HepG2 (cell line): ENCODE measurements at regions not wholly inside any gene's neighbourhood (a gene's known extent, or its start where the extent isn't known, plus 50 kb on each side); places are given as distances from the start of the nearest gene placed in this dataset.

ENCODE experiments used
- ATAC-seq: fragments of 200-7000 bp; cut with Tn5 transposase; 3 replicates; pipeline ENCODE4 v1.9.1; 2020; ENCODE audit warnings: mild to moderate bottlenecking, moderate library complexity
- BruUV-seq: library from RNA; stranded (reverse); fragments of 400-500 nt; replicated peaks from 2 replicates; lab custom pipeline; 2021; lab: Mats Ljungman, UMichigan
- CTCF ChIA-PET: fragments of 300-600 bp; formaldehyde crosslinking; extraction: SDS; loops from one replicate; lab custom pipeline; 2021; ENCODE audit warnings: low total read pairs, inconsistent platforms, low intra/inter-chr PET ratio; lab: Yijun Ruan, JAX
- POLR2A ChIA-PET: fragments of 350-600 bp; sonication (Branson Sonifier 250); formaldehyde crosslinking; loops from one replicate; lab custom pipeline; 2020; ENCODE audit warnings: antibody characterized with exemption, inconsistent platforms; lab: Yijun Ruan, JAX
- DNase-seq: peaks from one replicate; pipeline ENCODE4 v3.0.0-alpha.2; 2015; ENCODE audit warnings: low spot score
- FAIRE-seq: peaks from 3 replicates; lab custom pipeline; 2011; peaks lifted over from hg19 to GRCh38; lab: Jason Lieb, UNC
- H2AFZ ChIP-seq: one replicate; pipeline ENCODE4 v1.6.1; 2011; ENCODE audit warnings: low read length, inconsistent platforms
- H3K27ac ChIP-seq: fragments of 300-600 bp; 3 replicates; pipeline ENCODE4 v1.8.0; 2011; ENCODE audit warnings: mixed run types, mild to moderate bottlenecking, mixed read lengths, low read length, inconsistent platforms; ENCODE audit not compliant: insufficient read depth; ENCODE audit errors: extremely low read length
- H3K27me3 ChIP-seq, 2 experiments: fragments of 200-600 bp in 1 of 2; 2 replicates in 1 of 2; 3 replicates in 1 of 2; pipeline versions ENCODE4 v1.6.0 to v1.8.0; 2011; ENCODE audit warnings: low read length in 2 of 2, mild to moderate bottlenecking in 2 of 2, moderate library complexity in 2 of 2, inconsistent platforms in 1 of 2; ENCODE audit not compliant: insufficient read depth in 2 of 2, control insufficient read depth in 1 of 2
- H3K36me3 ChIP-seq, 2 experiments: fragments of 200-600 bp in 1 of 2; replicated peaks in 1 of 2; 2 replicates in 1 of 2; 3 replicates in 1 of 2; pipeline versions ENCODE4 v1.5.1 to v1.8.0; 2011; ENCODE audit warnings: low read length in 2 of 2, inconsistent platforms in 1 of 2; ENCODE audit not compliant: insufficient read depth in 2 of 2, control insufficient read depth in 1 of 2
- H3K4me1 ChIP-seq: 2 replicates; pipeline ENCODE4 v1.5.1; 2012; ENCODE audit warnings: low read length, inconsistent platforms; ENCODE audit not compliant: insufficient read depth
- H3K4me2 ChIP-seq: 2 replicates; pipeline ENCODE4 v1.6.0; 2011; ENCODE audit warnings: low read depth, low read length, inconsistent platforms
- H3K4me3 ChIP-seq, 3 experiments: fragments of 200-600 bp in 1 of 3; sonication (generic), shearing (Covaris generic) in 1 of 3; replicated peaks in 1 of 3; 2 replicates each; pipeline ENCODE4 v1.5.1; 2011 to 2016; ENCODE audit warnings: low read length in 3 of 3, inconsistent platforms in 2 of 3, low read depth in 2 of 3, mild to moderate bottlenecking in 2 of 3, control low read depth in 1 of 3, mixed read lengths in 1 of 3; ENCODE audit not compliant: insufficient read depth in 1 of 3
- H3K79me2 ChIP-seq: one replicate; pipeline ENCODE4 v1.6.1; 2011; ENCODE audit warnings: low read length, inconsistent platforms; ENCODE audit not compliant: insufficient read depth
- H3K9ac ChIP-seq: 2 replicates; pipeline ENCODE4 v1.6.0; 2011; ENCODE audit warnings: mild to moderate bottlenecking, low read depth, low read length, inconsistent platforms; ENCODE audit not compliant: insufficient read depth
- H3K9me3 ChIP-seq: 2 replicates; pipeline ENCODE4 v1.5.1; 2012; ENCODE audit warnings: mild to moderate bottlenecking, low read length
- H4K20me1 ChIP-seq: 2 replicates; pipeline ENCODE4 v1.6.0; 2011; ENCODE audit warnings: inconsistent platforms, mild to moderate bottlenecking, low read length, moderate library complexity; ENCODE audit not compliant: insufficient read depth
- HMGA1 ChIP-seq: sonication (generic); formaldehyde crosslinking; conservative IDR thresholded peaks from 2 replicates; pipeline ENCODE4 v1.4.0; 2020; ENCODE audit warnings: missing genetic modification reagents
- POLR2AphosphoS2 ChIP-seq: IDR thresholded peaks from 2 replicates; pipeline ENCODE4 v1.6.1; 2011; ENCODE audit warnings: low read depth, low read length, improper control_type of control experiment
- SKI ChIP-seq: fragments of 450-650 bp; IDR thresholded peaks from one replicate; pipeline ENCODE4 v1.6.1; 2018; ENCODE audit warnings: mild to moderate bottlenecking; ENCODE audit not compliant: partially characterized antibody
- SMAD1 ChIP-seq: sonication (generic); formaldehyde crosslinking; IDR thresholded peaks from 2 replicates; pipeline ENCODE4 v1.4.0; 2020; ENCODE audit warnings: missing genetic modification reagents, low read depth, mild to moderate bottlenecking, borderline replicate concordance
- ZFP36 ChIP-seq: fragments of 150-350 bp; IDR thresholded peaks from 2 replicates; pipeline ENCODE4 v1.6.1; 2018; ENCODE audit warnings: borderline replicate concordance, low read length, low read depth; ENCODE audit not compliant: partially characterized antibody
- ZKSCAN5 ChIP-seq: sonication (generic); formaldehyde crosslinking; IDR thresholded peaks from 2 replicates; pipeline ENCODE4 v1.5.1; 2020; ENCODE audit warnings: mild to moderate bottlenecking, missing genetic modification reagents
- WGBS: methylation state at CpG from one replicate; pipeline ENCODE4 v1.1.6; 2017; ENCODE audit warnings: low lambda C conversion rate; 5-methylcytosine and 5-hydroxymethylcytosine counted together
- in situ Hi-C: cut with HindIII; loops from 2 replicates; pipeline ENCODE4 v1.10.0; 2017; ENCODE audit warnings: low pct_unique_long_range_greater_than_20kb; ENCODE audit not compliant: extremely low pct_ligation_motif_present
- intact Hi-C: fragments of 100-400 bp; cut with micrococcal nuclease; formaldehyde crosslinking; loops from one replicate; pipeline ENCODE4 v1.10.0; 2022; ENCODE audit not compliant: unreplicated experiment
- TF ChIP-seq, protein P1 (sequence below): IDR thresholded peaks from 2 replicates; pipeline ENCODE4 v1.6.1; 2018; ENCODE audit warnings: missing genetic modification reagents
- TF ChIP-seq, protein P2 (sequence below): sonication (generic); formaldehyde crosslinking; IDR thresholded peaks from 2 replicates; pipeline ENCODE4 v1.5.1; 2020; ENCODE audit warnings: missing genetic modification reagents, mild to moderate bottlenecking, borderline replicate concordance

DNA sequence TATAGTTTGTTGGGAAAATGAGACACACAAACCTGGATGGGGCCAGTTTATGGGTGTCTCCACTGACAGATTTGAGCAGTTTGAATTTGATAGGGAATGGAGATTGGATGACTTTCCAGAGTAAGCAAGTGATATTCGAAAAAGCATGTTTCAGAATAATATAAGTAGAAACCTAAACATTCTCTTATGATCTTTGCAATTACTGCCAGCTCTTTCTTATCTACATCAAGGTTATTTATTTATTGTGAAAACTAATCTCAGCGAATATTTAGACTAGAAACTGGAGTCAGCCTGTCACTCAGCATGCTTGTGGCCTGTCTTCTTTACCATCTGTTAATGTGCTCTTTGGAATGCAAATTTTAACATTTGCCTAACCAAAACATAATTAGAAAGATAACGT, 57.8 kb upstream of the SPPL2A start:
- no peak for TF ChIP-seq ZKSCAN5 (CRISPR knock-in tag)
- TF ChIP-seq SKI: no peak
- no peak for TF ChIP-seq HMGA1 (CRISPR knock-in tag)
- no peak for TF ChIP-seq POLR2AphosphoS2
- TF ChIP-seq, protein P1, sequence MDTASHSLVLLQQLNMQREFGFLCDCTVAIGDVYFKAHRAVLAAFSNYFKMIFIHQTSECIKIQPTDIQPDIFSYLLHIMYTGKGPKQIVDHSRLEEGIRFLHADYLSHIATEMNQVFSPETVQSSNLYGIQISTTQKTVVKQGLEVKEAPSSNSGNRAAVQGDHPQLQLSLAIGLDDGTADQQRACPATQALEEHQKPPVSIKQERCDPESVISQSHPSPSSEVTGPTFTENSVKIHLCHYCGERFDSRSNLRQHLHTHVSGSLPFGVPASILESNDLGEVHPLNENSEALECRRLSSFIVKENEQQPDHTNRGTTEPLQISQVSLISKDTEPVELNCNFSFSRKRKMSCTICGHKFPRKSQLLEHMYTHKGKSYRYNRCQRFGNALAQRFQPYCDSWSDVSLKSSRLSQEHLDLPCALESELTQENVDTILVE (CRISPR knock-in tag): no peak
- no peak for TF ChIP-seq ZFP36
- TF ChIP-seq, protein P2, sequence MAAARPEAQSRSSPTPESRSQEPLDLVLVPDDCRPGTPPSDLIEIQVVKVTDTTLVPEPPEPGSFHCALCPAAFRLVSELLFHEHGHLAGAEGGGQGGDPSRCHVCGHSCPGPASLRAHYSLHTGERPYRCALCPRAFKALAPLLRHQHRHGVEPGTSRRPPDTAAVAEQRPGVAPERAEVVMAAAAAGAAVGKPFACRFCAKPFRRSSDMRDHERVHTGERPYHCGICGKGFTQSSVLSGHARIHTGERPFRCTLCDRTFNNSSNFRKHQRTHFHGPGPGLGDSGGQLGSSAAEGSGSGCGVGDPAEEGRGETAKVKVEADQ: no peak
- no peak for TF ChIP-seq SMAD1 (CRISPR knock-in tag)
- no peak overlapping the region for H3K9ac ChIP-seq
- no peak overlapping the region for H3K27ac ChIP-seq
- H3K4me1 ChIP-seq: peaks cover 2% of the 10 kb centered on the region
- intact Hi-C loops (no loop called here), in situ Hi-C loops (no loop called here)
- no peaks in the 10 kb centered on the region for H4K20me1 ChIP-seq
- POLR2A ChIA-PET: no interaction called here
- ATAC-seq (no peak), DNase-seq (no peak), FAIRE-seq (no peak)
- H3K79me2 ChIP-seq: no peaks in the 10 kb centered on the region
- no peaks in the 10 kb centered on the region for H3K36me3 ChIP-seq
- CTCF ChIA-PET: no interaction called here
- no TSS peak for BruUV-seq
- H2AFZ ChIP-seq: no peak overlapping the region
- WGBS: 2% methylated on average over 3 of the region's 3 CpGs
- no peaks in the 10 kb centered on the region for H3K27me3 ChIP-seq
- H3K4me3 ChIP-seq: no peak overlapping the region
- no peak overlapping the region for H3K4me2 ChIP-seq
- H3K9me3 ChIP-seq: no peaks in the 10 kb centered on the region
